Thyroid gland (tissue), 4 donors: ENCODE measurements at regions not wholly inside any gene's neighbourhood (a gene's known extent, or its start where the extent isn't known, plus 50 kb on each side); places are given as distances from the start of the nearest gene placed in this dataset.

ENCODE experiments used
- POLR2A ChIP-seq, 2 donors: fragments of 450-650 bp; IDR thresholded peaks; one replicate each; pipeline ENCODE4 v1.6.1; 2017; ENCODE audit warnings: antibody characterized with exemption in 2 of 2, mild to moderate bottlenecking in 2 of 2, moderate library complexity in 1 of 2
- TF ChIP-seq, protein P1 (sequence below), 6 experiments: fragments of 200-600 bp in 3 of 6; fragments of 450-650 bp in 3 of 6; sonication (generic) in 3 of 6; IDR thresholded peaks; one replicate each; pipeline ENCODE4 v1.5.1; 2016 to 2019; ENCODE audit warnings: antibody characterized with exemption in 6 of 6, mild to moderate bottlenecking in 2 of 6, inconsistent platforms in 1 of 6, moderate library complexity in 1 of 6

- TF ChIP-seq, protein P1, sequence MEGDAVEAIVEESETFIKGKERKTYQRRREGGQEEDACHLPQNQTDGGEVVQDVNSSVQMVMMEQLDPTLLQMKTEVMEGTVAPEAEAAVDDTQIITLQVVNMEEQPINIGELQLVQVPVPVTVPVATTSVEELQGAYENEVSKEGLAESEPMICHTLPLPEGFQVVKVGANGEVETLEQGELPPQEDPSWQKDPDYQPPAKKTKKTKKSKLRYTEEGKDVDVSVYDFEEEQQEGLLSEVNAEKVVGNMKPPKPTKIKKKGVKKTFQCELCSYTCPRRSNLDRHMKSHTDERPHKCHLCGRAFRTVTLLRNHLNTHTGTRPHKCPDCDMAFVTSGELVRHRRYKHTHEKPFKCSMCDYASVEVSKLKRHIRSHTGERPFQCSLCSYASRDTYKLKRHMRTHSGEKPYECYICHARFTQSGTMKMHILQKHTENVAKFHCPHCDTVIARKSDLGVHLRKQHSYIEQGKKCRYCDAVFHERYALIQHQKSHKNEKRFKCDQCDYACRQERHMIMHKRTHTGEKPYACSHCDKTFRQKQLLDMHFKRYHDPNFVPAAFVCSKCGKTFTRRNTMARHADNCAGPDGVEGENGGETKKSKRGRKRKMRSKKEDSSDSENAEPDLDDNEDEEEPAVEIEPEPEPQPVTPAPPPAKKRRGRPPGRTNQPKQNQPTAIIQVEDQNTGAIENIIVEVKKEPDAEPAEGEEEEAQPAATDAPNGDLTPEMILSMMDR (IDR thresholded peaks at IDR 0.05): no peak
- TF ChIP-seq POLR2A (IDR thresholded peaks at IDR 0.05): no peak
These were observed 419.6 kb downstream of the SOX11 start for GRCh38 chr2:6111781-6112261.
